Sigmoid colon (tissue), 6 donors: ENCODE measurements at regions not wholly inside any gene's neighbourhood (a gene's known extent, or its start where the extent isn't known, plus 50 kb on each side); places are given as distances from the start of the nearest gene placed in this dataset.

Experiments used
- DNase-seq: peaks from one replicate; pipeline ENCODE4 v3.0.0-alpha.2; 2019
- H3K27ac ChIP-seq, 4 donors: fragments of 200-600 bp; sonication (generic); one replicate each; pipeline ENCODE4 v1.5.1; 2016 to 2019; ENCODE audit warnings: mild to moderate bottlenecking in 1 of 4
- H3K27me3 ChIP-seq, 3 donors: fragments of 200-600 bp; sonication (generic); one replicate each; pipeline ENCODE4 v1.5.1; 2019; ENCODE audit warnings: mild to moderate bottlenecking in 1 of 3
- H3K36me3 ChIP-seq, 4 donors: fragments of 200-600 bp; sonication (generic); one replicate each; pipeline ENCODE4 v1.5.1; 2016 to 2019
- H3K4me1 ChIP-seq, 4 donors: fragments of 200-600 bp; sonication (generic); one replicate each; pipeline ENCODE4 v1.5.1; 2017 to 2019
- H3K4me3 ChIP-seq, 4 donors: fragments of 200-600 bp; sonication (generic); one replicate each; pipeline ENCODE4 v1.5.1; 2017 to 2019; ENCODE audit warnings: mild to moderate bottlenecking in 2 of 4, moderate library complexity in 1 of 4
- H3K9me3 ChIP-seq, 4 donors: fragments of 200-600 bp in 3 of 4; sonication (generic) in 3 of 4; one replicate each; pipeline versions ENCODE4 v1.5.1 to v1.6.1; 2013 to 2019
- CTCF ChIP-seq, 4 experiments: fragments of 450-650 bp in 3 of 4; fragments of 200-600 bp in 1 of 4; IDR thresholded peaks; one replicate each; pipeline ENCODE4 v1.5.1; 2016 to 2019; ENCODE audit warnings: antibody characterized with exemption in 4 of 4, mild to moderate bottlenecking in 3 of 4, moderate library complexity in 2 of 4
- EP300 ChIP-seq, 4 donors: sonication (generic); formaldehyde crosslinking; IDR thresholded peaks; one replicate each; pipeline ENCODE4 v1.6.1; 2017; ENCODE audit warnings: antibody characterized with exemption in 4 of 4
- POLR2A ChIP-seq, 2 donors: fragments of 450-650 bp; IDR thresholded peaks; one replicate each; pipeline ENCODE4 v1.6.1; 2016; ENCODE audit warnings: antibody characterized with exemption in 2 of 2, mild to moderate bottlenecking in 2 of 2, moderate library complexity in 2 of 2
- POLR2AphosphoS5 ChIP-seq, 4 donors: sonication (generic); formaldehyde crosslinking; IDR thresholded peaks; one replicate each; pipeline ENCODE4 v1.6.1; 2017; ENCODE audit warnings: antibody characterized with exemption in 4 of 4
- WGBS, 2 donors: extraction: QIAGEN DNeasy Blood & Tissue Kit; methylation state at CpG; one replicate each; pipeline ENCODE4 v1.1.7; 2013; 5-methylcytosine and 5-hydroxymethylcytosine counted together
- intact Hi-C: fragments of 100-400 bp; cut with DNase I; formaldehyde crosslinking; loops from one replicate; pipeline ENCODE4 v1.15.1; 2023
- donor health status: healthy with polysubstance abuse.
- donor health status: healthy.

GRCh38 chr17:65406552-65406951, 154.9 kb downstream of the AXIN2 start:
- TF ChIP-seq EP300 (IDR thresholded peaks at IDR 0.05) (no peak), CTCF (IDR thresholded peaks at IDR 0.05) (no peak), POLR2AphosphoS5 (IDR thresholded peaks at IDR 0.05) (no peak), POLR2A (IDR thresholded peaks at IDR 0.05) (no peak)
- Histone ChIP-seq H3K27ac (no peak overlapping the region), H3K4me3 (no peak overlapping the region), H3K9me3 (peaks cover 0 to 1% (median 0%) of the 10 kb centered on the region in 4 donors), H3K4me1 (no peaks in the 10 kb centered on the region), H3K36me3 (no peaks in the 10 kb centered on the region), H3K27me3 (no peaks in the 10 kb centered on the region)
- DNase-seq: no peak
- intact Hi-C loops: no loop called here
- WGBS, 2 donors: 15 to 70% methylated on average over 3 of the region's 3 CpGs

GRCh38 chr17:65405563-65405962, 155.9 kb downstream of the AXIN2 start:
- Histone ChIP-seq H3K36me3 (no peaks in the 10 kb centered on the region), H3K27ac (no peak overlapping the region), H3K4me3 (no peak overlapping the region), H3K27me3 (no peaks in the 10 kb centered on the region), H3K9me3 (no peaks in the 10 kb centered on the region), H3K4me1 (no peaks in the 10 kb centered on the region)
- intact Hi-C loops: no loop called here
- DNase-seq: no peak
- TF ChIP-seq POLR2AphosphoS5 (IDR thresholded peaks at IDR 0.05): no peak
- TF ChIP-seq CTCF (IDR thresholded peaks at IDR 0.05): no peak
- no peak for TF ChIP-seq EP300 (IDR thresholded peaks at IDR 0.05)
- no peak for TF ChIP-seq POLR2A (IDR thresholded peaks at IDR 0.05)
- 74 to 79% methylated on average over 9 of the region's 9 CpGs for WGBS, 2 donors

- no peak for TF ChIP-seq EP300 (IDR thresholded peaks at IDR 0.05)
- TF ChIP-seq CTCF (IDR thresholded peaks at IDR 0.05): no peak
- no peak for TF ChIP-seq POLR2AphosphoS5 (IDR thresholded peaks at IDR 0.05)
- intact Hi-C loops: no loop called here
- H3K36me3 ChIP-seq: no peaks in the 10 kb centered on the region
- H3K4me3 ChIP-seq: no peak overlapping the region
- H3K4me1 ChIP-seq: no peaks in the 10 kb centered on the region
- no peak for DNase-seq
- H3K27me3 ChIP-seq: no peaks in the 10 kb centered on the region
- H3K27ac ChIP-seq: no peak overlapping the region
- H3K9me3 ChIP-seq: no peaks in the 10 kb centered on the region
Observed at GRCh38 chr17:65404761-65405160, 156.7 kb downstream of the AXIN2 start.

GRCh38 chr17:65403626-65404025, 157.8 kb downstream of the AXIN2 start:
- Histone ChIP-seq H3K27me3 (no peaks in the 10 kb centered on the region), H3K27ac (no peak overlapping the region), H3K9me3 (no peaks in the 10 kb centered on the region), H3K4me3 (no peak overlapping the region), H3K36me3 (no peaks in the 10 kb centered on the region), H3K4me1 (no peaks in the 10 kb centered on the region)
- 24 to 66% methylated on average over 4 of the region's 4 CpGs for WGBS, 2 donors
- intact Hi-C loops: no loop called here
- TF ChIP-seq EP300 (IDR thresholded peaks at IDR 0.05) (no peak), CTCF (IDR thresholded peaks at IDR 0.05) (no peak), POLR2AphosphoS5 (IDR thresholded peaks at IDR 0.05) (no peak), POLR2A (IDR thresholded peaks at IDR 0.05) (no peak)
- DNase-seq: no peak
